HCEC 1CT (cell line): ENCODE measurements at regions not wholly inside any gene's neighbourhood (a gene's known extent, or its start where the extent isn't known, plus 50 kb on each side); places are given as distances from the start of the nearest gene placed in this dataset.
"Not testable (repeated sequence)": the region's sequence is repeated elsewhere in the genome, so short reads cannot be mapped to it uniquely, and the experiment has no call there.

Experiments
- DNase-seq: peaks from one replicate; pipeline ENCODE4 v3.0.0-alpha.2; 2017

DNA sequence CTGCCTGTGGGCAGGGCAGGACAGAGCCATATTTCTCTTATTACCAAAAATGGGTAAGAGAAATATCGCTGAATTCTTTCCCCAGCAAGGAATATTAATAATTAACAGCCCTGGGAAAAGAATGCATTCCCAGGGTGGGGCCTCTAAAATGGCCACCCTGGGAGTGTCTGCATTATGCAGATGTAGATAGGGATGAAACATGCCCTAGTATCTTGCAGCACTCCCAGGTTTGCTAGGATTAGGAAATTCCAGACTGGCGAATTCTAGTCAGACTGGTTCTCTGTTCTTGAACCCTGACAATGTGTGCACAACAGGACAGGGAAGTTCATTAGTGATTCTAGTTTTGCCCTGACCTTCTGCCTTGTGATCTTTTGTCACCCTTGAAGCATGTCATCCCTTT, 1069.3 kb downstream of the CDH9 start:
- DNase-seq: not testable (repeated sequence)

DNA sequence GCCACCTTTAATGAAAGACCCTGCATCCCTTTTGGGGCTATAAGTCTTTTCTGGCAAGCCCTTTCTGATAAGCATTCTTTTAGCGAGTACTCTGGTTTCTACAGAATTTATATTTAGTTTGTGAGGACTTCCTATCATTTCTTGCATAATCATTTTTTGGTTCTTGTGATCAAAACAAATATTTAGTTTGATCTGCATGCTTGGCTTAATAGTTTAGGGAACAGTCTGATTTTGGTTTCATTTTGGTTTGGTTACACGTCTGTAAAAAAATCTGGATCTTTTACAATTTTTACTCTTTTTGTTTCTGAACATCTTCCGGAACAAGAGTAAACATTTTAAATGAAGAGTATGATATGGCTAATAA, 1074.4 kb downstream of the CDH9 start:
- DNase-seq: no peak

DNA sequence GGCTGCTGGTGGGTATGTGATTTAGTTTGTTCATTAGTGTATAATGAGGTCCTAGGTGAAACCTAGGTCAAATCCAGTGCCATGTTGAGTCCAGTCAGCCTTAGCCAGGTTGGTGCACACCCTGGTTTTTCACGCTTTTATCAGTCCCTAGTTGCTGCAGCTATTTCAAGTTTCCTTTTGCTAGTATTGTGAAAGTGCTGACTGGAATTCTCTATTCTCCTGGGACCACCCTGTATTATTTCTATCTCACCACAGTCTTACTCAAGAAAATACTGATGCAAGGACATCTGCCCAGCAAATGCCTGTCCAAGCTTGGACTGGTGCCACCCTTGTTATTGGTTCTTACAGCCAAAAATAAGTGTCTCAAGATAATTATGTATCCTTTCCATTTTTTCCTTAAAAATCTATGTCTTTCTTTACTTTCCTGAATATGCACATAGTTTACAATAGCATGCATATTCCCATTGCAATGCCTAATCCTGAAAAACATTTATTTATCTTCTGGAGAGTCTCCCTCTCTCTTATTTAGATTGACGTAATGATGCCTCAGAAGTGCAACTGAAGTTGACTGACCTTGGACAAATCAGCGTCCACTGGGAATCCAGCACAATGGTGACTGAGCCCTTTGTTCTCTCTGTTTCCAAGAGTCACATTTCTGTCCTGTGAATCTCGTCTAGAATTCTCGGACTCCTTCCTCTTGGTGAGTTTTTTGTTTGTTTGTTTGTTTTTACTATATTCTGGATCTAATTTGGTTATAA, 1075.0 kb downstream of the CDH9 start:
- DNase-seq: no peak

DNA sequence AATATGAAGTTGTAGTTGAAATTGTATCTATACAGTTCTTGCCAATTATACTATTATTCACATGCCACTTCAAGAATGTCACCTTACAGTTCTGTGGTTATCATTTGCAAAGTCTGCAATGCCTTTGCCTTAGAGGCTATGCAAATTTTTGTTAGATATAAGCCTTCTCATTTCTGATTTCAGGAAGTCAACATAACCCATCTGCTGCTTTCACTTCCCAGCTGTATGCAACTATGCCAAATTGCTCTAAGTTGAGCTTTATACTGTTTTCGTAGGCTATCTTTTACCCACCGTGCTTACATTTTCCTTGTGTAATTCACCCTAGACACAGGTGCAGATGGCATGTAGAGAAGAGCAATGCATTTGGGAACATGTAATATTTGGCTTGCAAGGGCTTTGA, 1083.0 kb downstream of the CDH9 start:
- no peak for DNase-seq

DNA sequence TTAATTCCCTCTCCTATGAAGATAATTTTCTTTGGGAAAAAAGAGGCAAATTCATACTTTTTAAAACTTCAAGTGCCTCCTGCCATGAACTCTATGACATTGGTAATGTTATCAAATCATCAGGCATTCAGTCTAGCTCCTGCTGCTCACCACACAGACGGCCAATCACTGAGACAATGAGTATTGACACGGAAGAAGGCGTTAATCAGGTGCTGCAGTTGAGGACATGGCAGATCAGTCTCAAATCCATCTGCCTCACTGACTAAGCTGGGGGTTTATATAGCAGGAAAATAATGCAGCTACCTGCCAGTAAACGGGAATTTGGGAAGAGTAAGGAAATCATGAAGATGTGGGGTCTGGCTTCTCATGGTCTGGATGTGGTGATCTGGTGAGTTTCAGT, 1087.7 kb downstream of the CDH9 start:
- no peak for DNase-seq

DNA sequence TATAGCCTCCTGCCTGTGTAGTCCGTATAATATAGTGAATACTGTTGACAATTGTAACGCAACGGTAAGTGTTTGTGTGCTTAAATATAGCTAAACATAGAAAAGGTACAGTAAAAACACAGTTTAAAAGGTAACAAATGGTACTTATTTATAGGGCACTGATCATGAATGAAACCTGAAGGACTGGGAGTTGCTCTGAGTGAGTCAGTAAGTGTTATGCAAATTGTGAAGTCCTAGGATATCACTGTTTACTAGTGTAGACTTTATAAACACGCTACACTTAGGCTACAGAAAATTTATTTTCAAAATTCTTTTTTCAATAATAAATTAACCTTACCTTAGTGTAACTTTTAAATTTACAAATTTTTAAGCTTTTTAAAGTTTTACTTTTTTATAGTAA, 1090.1 kb downstream of the CDH9 start:
- no peak for DNase-seq

DNA sequence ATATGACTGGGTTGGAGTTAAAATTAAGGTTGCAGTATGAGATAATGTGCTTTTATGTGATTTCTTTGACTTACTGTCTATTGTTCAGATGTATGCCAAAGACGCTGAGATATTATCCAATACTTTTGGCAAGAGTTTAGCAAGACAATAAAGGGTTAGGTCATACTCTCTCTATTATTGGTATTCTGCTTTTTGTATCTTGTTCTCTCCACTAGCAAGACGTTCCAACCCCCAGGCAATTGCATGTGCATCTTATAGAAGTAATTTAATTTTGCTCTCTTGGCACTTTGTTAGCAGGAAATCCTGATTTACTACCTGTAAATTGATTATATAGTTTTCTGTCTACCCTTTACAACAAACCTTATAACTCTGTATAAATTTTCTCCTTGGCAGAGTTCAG, 1093.6 kb downstream of the CDH9 start:
- DNase-seq: no peak

DNA sequence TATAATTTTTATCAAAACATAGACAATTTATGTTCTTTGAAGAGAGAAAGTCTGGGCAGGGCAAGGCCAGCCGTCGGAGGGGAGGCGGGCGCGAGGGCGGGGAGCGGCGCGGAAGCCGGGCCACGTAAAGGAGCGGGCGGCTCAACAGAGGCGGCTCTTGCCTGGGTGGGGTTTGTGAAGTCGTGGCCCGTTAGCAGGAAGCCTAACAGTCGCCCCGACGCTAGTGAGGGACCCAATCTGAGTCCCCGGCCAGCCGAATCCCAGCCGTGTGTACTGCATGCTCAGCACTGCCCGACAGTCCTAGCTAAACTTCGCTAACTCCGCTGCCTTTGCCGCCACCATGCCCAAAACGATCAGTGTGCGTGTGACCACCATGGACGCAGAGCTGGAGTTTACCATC, 1129.2 kb downstream of the CDH9 start:
- no peak for DNase-seq

DNA sequence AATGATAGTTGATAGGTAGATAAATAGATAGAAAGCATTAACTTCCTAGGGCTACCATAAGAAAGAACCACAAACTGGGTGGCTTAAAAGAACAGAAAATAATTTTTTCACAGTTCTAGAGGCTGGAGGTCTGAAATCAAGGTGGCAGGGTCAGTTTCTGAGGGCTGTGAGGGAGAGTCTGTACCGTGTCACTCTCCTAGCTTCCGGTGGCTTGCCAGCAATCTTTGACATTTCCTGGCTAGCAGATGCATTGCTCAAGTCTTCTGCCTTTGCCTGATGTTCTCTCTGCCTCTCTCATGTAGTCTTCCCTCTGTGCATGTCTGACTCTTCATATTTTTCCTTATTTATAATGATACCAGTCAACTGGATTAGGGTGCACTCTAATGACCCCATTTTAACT, 1132.7 kb downstream of the CDH9 start:
- DNase-seq: no peak

DNA sequence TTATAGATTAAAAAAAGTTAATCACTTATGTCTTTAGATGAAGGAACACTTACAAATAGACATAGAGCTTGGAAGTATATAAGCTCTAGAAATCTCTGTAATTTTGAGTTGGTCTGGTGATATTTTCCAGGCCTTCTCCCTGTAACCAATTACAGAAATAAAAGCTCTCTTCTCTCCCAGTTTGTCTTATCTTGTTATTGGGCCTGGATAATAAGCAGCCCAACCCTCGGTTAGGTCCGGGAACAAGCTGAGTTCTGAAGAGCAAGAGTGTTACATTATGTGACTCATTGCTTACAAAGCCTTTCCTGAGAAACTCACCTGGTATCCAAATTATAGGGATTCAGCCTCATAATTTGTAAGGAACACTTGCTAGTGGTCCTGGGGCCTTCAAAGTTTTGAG, 1146.2 kb downstream of the CDH9 start:
- DNase-seq: no peak

DNA sequence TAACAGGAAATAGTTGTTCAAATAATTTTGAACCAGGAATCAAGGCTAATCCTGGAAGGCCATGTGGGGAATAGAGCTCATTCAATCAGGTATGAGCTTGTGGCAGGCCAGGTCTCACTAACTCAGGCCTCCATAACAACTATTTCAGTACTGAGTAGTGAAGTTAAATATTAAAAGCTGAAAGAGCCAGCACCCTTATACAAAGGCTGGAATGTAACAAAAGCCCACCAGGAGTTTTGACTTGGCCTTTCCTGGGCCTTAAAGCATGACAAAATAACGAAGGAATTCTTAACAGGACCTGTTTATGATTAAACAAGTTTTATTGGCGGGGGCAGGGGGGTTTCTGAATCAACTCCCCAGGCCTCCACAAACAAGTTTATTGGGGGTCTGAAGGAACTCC, 1146.7 kb downstream of the CDH9 start:
- DNase-seq: no peak

DNA sequence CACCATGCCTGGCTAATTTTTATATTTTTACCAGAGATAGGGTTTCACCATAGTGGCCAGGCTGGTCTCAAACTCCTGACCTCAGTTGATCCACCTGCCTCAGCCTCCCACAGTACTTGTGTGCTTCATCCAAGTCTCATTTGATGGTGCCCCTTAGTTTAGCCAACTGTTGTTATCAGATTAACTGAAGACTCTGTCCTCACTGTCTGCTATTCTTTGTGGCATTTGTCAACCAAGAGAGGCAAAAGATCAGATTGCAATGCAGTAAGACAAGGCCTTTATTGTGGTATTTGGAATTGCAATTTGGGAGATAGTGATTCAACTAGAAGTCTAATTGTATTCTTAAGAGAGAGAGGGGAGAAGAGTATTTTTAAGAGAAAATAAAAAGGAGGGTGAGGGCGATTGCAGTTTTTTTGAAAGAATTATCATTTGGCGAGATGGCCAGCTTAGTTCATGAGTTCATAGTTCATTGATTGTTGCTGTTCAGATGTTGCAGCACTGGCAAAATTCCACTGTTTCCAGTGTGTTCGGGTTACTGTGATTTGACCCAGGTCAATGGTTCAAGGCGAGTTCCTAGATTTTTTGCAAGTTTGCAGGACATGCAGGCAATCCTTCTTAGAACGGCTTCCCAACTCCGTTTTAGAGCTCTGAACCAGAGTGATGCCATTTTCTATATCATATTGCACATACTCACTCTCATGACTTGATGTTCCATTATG, 1156.9 kb downstream of the CDH9 start:
- DNase-seq: no peak

DNA sequence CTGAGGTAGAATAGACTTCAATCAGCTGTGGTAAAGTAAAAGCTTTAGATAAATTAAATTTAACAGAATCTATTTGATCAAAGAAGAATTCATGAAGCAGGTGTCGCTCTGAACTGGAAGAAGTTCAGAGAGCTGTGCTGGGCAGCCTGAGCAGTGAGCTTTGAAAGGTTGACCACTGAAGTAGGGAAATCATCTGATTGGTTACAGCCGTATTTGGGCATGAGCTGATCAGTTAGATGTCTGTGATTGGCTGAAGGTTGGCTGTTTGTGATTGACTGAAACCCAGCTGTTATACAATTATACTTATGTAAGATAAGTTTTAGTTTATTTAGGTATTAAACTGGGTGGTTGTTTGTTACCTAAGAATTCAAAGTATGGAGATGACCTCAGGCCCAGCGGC, 1174.6 kb downstream of the CDH9 start:
- no peak for DNase-seq

DNA sequence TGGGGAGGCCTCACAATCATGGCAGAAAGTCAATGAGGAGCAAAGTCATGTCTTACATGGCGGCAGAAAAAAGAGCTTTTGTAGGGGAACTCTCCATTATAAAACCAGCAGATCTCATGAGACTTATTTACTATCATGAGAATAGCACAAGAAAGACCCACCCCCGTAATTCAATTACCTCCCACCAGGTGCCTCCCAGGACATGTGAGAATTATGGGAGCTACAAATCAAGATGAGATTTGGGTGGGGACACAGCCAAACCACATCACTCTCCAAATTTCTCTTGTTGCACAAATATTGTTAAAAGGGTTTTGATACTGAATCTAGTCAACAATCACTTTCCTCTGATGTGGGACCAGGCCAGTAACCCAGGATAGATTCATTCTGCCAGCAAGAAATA, 1176.1 kb downstream of the CDH9 start:
- no peak for DNase-seq

DNA sequence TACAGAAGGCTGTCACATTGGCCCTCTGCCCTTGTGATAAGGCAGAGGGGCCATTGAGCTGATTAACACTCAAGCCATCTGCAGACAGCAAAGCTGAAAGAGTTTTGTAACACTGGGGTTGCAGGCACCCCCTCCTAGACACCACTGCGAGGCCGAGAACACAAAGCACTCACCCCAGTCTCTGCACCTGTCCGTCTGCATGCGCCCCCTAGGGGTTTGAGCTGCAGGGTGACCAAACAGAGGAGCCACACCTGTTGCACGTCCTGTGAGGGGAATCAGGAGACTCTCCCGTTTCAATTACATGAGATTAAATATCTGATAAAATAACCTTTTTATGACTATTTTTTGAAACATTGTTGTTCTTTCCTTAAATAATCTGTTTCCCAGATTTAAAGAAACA, 1180.4 kb downstream of the CDH9 start:
- DNase-seq: no peak

DNA sequence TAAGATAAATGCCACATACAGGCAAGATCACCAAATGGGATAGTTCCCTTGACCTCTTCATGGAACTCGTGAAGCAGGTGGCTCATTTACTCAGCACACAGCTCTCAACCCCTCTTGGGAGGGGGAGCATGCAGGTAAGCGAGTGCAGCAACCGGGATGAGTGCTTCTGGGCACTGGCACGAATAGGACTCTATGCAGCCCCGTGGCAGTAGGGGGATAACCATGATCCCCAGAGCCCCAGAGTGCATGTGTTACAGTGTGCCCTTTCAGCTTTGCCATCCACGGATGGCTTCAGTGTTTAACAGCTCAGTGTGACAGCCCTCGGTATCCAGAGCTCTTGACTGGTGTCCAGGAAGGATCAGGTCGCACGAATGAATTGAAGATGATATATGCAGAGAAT, 1187.1 kb downstream of the CDH9 start:
- no peak for DNase-seq

DNA sequence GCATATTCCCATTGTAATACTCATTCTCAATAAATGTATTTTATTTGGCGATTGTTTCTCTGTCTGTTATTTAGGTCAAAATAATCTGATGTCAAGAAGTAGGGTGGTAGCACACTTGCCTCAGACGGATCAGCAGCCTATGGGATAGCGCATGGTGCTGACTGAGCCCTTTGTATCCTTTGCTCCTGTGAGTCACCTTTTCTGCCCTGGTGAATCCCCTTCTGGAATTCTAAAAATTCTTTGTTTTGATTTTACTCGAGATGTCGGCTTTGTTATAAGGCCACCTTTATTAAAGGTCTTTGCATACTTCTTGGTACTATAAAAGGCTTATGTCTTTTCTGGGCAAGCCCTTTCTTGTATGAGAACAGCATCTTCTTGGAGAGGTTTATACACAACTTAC, 1187.8 kb downstream of the CDH9 start:
- no peak for DNase-seq

DNA sequence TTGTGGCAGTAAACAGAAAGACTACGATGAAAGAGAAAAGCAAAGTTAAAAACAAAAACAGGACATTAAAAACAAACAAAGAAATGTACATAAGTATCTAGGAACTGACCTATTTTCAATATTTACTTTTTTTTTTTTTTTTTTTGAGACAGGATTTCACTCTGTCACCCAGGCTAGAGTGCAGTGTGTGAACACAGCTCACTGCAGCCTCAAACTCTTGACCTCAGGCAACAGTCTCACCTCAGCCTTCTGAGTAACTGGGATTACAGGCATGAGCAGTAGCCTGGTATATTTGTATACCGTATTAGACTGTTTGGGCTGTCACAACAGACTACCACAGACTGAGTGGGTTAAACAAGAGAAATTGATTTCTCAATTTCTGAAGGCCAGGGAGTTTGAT, 1189.1 kb downstream of the CDH9 start:
- DNase-seq: no peak

DNA sequence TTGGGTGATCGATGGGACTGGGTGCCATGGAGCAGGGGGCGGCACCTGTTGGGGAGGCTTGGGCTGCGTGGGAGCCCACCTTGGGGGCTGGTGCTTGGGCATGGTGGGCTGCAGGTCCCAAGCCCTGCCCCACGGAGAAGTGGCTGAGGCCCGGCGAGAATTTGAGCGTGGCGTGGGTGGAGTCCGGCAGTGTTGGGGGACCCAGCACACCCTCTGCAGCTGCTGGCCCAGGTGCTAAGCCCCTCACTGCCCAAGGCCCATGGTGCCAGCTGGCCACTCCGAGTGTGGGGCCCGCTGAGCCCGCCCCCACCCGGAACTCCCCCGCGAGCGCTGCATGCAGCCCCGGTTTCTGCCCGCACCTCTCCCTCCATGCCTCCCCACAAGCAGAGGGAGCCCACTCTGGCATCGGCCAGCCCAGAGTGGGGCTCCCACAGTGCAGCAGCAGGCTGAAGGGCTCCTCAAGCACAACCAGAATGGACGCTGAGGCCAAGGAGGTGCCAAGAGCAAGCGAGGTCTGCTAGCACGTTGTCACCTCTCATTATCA, 1178.6 kb upstream of the CDH10 start:
- DNase-seq: no peak
